HG03095 (cell line): ENCODE measurements at regions not wholly inside any gene's neighbourhood (a gene's known extent, or its start where the extent isn't known, plus 50 kb on each side); places are given as distances from the start of the nearest gene placed in this dataset.

Experiments used
- ATAC-seq: cut with Tn5 transposase; IDR thresholded peaks from one replicate; pipeline ENCODE4 v1.9.1; 2021; ENCODE audit warnings: moderate library complexity; ENCODE audit not compliant: unreplicated experiment

- no peak for ATAC-seq
Measured at GRCh38 chr10:111200505-111201186, 123.8 kb downstream of the ADRA2A start.

GRCh38 chr10:111203615-111204014 lies 126.8 kb downstream of the ADRA2A start:
- no peak for ATAC-seq

- ATAC-seq: no peak
Measured at GRCh38 chr10:111204838-111205237, 128.0 kb downstream of the ADRA2A start.

- no peak for ATAC-seq
Measured at GRCh38 chr10:111206521-111206920, 129.7 kb downstream of the ADRA2A start.

GRCh38 chr10:111207500-111207899 lies 130.7 kb downstream of the ADRA2A start:
- ATAC-seq: no peak

- no peak for ATAC-seq
Measured at GRCh38 chr10:111208951-111209350, 132.1 kb downstream of the ADRA2A start.

- no peak for ATAC-seq
Measured at GRCh38 chr10:111209692-111210091, 132.9 kb downstream of the ADRA2A start.

- no peak for ATAC-seq
Measured at GRCh38 chr10:111211241-111211640, 134.4 kb downstream of the ADRA2A start.

- no peak for ATAC-seq
Measured at GRCh38 chr10:111211706-111212105, 134.9 kb downstream of the ADRA2A start.

- no peak for ATAC-seq
Measured at GRCh38 chr10:111221682-111222480, 145.1 kb downstream of the ADRA2A start.

GRCh38 chr10:111222961-111223360 lies 146.1 kb downstream of the ADRA2A start:
- ATAC-seq: no peak

GRCh38 chr10:111231779-111232178 lies 154.9 kb downstream of the ADRA2A start:
- no peak for ATAC-seq

GRCh38 chr10:111233439-111233838 lies 156.6 kb downstream of the ADRA2A start:
- ATAC-seq: no peak

- no peak for ATAC-seq
Measured at GRCh38 chr10:111234234-111234913, 157.5 kb downstream of the ADRA2A start.

GRCh38 chr10:111234914-111235302 lies 158.1 kb downstream of the ADRA2A start:
- ATAC-seq: no peak

GRCh38 chr10:111240348-111240747 lies 163.5 kb downstream of the ADRA2A start:
- ATAC-seq: no peak

GRCh38 chr10:111243126-111243525 lies 166.3 kb downstream of the ADRA2A start:
- no peak for ATAC-seq

- no peak for ATAC-seq
Measured at GRCh38 chr10:111246136-111246535, 169.3 kb downstream of the ADRA2A start.

GRCh38 chr10:111246814-111247452 lies 170.1 kb downstream of the ADRA2A start:
- ATAC-seq: no peak

- no peak for ATAC-seq
Measured at GRCh38 chr10:111247781-111248389, 171.1 kb downstream of the ADRA2A start.

GRCh38 chr10:111249925-111250324 lies 173.1 kb downstream of the ADRA2A start:
- ATAC-seq: no peak
